Skeletal muscle satellite cell (primary cell): ENCODE measurements at regions not wholly inside any gene's neighbourhood (a gene's known extent, or its start where the extent isn't known, plus 50 kb on each side); places are given as distances from the start of the nearest gene placed in this dataset.
"Not testable (repeated sequence)": the region's sequence is repeated elsewhere in the genome, so short reads cannot be mapped to it uniquely, and the experiment has no call there.

Experiments
- H3K27me3 ChIP-seq: 2 replicates; pipeline ENCODE4 v1.7.0; 2013; ENCODE audit warnings: low read length; ENCODE audit not compliant: control insufficient read depth, insufficient read depth
- H3K36me3 ChIP-seq: 2 replicates; pipeline ENCODE4 v1.7.0; 2013; ENCODE audit warnings: mild to moderate bottlenecking, control low read depth, low read length; ENCODE audit not compliant: insufficient read depth
- H3K4me1 ChIP-seq: 2 replicates; pipeline ENCODE4 v1.7.0; 2013; ENCODE audit warnings: low read length; ENCODE audit not compliant: control insufficient read depth, insufficient read depth
- H3K4me2 ChIP-seq: 2 replicates; pipeline ENCODE4 v1.7.0; 2013; ENCODE audit warnings: mild to moderate bottlenecking, low read length
- H3K4me3 ChIP-seq: 2 replicates; pipeline ENCODE4 v1.7.0; 2013; ENCODE audit warnings: low read length
- H3K9ac ChIP-seq: 2 replicates; pipeline ENCODE4 v1.7.0; 2013; ENCODE audit warnings: mild to moderate bottlenecking, low read depth, low read length, moderate library complexity
- H3K9me3 ChIP-seq: replicated peaks from 2 replicates; pipeline ENCODE4 v1.7.0; 2013; ENCODE audit warnings: mild to moderate bottlenecking, control low read depth, low read length

DNA sequence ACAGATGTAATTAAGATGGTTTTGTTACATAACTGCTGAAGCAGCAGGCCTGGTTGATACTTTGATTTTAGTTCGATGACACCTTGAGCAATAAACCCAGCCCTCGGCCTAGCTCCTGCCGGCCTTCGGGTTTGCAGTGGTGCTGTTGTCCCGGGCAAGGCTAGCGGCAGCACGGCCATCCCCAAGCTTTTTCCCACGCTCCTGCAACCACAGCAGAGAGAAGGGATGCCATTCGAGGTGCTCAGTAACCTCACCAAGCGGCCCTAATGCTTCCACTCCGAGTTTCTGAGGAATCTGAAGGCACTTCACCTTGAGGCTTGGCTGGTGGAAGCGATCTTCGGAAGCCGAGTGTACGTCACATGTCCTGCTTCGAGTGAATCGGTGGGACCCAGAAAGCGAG is 182.1 kb downstream of the NAF1 start:
- Histone ChIP-seq H3K4me2 (no peak overlapping the region), H3K9me3 (no peaks in the 10 kb centered on the region), H3K4me3 (no peak overlapping the region), H3K27me3 (no peaks in the 10 kb centered on the region), H3K4me1 (no peaks in the 10 kb centered on the region), H3K36me3 (no peaks in the 10 kb centered on the region), H3K9ac (no peak overlapping the region)

DNA sequence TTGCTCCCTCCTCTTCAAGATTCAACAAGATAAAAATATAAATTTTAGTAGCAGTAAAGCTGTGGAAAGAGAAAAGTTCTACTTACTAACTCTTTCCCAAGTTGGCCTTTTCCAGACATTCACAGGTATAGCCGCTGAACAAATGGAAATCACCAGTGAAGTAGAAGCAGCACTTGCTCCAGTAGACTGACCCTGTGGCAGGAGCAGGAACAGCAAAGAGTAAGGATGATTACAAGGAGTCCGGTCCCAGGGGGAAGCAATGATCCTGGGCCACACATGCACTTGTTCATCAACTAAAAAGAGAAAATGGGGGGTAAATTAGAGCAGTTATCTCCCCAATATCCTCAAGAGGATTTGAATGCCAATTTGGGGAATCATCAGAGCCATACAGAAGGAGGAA is 184.9 kb downstream of the NAF1 start:
- no peak overlapping the region for H3K9ac ChIP-seq
- H3K4me3 ChIP-seq: no peak overlapping the region
- no peaks in the 10 kb centered on the region for H3K27me3 ChIP-seq
- no peaks in the 10 kb centered on the region for H3K36me3 ChIP-seq
- H3K4me2 ChIP-seq: no peak overlapping the region
- H3K9me3 ChIP-seq: no peaks in the 10 kb centered on the region
- H3K4me1 ChIP-seq: no peaks in the 10 kb centered on the region

DNA sequence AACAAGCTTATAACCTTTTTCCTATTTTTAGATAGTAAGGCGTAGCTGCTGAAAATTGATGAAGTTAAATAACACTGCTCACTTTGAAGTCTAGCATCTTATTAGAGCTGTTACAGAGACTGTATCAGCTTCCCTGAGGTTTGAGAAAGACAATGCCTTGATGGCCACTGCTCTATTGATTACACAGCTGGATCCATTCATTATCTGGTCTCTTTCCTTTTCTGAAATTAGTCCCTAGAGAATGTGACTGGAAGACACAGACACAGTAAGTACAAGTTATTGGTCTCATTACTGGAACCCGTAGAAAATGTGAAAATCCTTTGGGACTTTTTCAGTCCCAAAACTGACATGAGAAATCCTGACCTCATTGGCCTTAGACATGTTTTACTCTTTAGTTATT is 188.3 kb downstream of the NAF1 start:
- H3K27me3 ChIP-seq: no peaks in the 10 kb centered on the region
- H3K4me2 ChIP-seq: no peak overlapping the region
- no peaks in the 10 kb centered on the region for H3K36me3 ChIP-seq
- no peaks in the 10 kb centered on the region for H3K9me3 ChIP-seq
- H3K9ac ChIP-seq: no peak overlapping the region
- H3K4me3 ChIP-seq: no peak overlapping the region
- H3K4me1 ChIP-seq: no peaks in the 10 kb centered on the region

DNA sequence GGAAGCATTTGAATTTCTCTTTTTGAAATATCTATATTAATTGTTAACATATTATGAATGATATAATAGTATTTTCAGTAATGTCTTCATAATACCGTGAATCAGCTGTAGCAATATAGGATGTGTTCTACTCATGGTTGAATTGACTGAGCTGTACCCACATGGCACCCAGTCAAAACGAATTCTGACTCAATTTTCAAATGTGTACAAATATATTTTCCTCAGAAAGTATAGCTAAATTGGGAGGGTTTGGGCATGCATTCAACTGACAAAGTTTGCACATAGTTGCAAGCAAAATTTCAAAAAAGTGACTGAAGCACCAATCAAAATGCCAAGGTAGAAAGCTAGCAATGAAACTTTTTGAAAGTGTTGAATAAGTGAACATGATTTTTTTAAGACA is 188.9 kb downstream of the NAF1 start:
- Histone ChIP-seq H3K36me3 (no peaks in the 10 kb centered on the region), H3K4me2 (no peak overlapping the region), H3K9me3 (no peaks in the 10 kb centered on the region), H3K27me3 (no peaks in the 10 kb centered on the region), H3K4me3 (no peak overlapping the region), H3K9ac (no peak overlapping the region), H3K4me1 (no peaks in the 10 kb centered on the region)

DNA sequence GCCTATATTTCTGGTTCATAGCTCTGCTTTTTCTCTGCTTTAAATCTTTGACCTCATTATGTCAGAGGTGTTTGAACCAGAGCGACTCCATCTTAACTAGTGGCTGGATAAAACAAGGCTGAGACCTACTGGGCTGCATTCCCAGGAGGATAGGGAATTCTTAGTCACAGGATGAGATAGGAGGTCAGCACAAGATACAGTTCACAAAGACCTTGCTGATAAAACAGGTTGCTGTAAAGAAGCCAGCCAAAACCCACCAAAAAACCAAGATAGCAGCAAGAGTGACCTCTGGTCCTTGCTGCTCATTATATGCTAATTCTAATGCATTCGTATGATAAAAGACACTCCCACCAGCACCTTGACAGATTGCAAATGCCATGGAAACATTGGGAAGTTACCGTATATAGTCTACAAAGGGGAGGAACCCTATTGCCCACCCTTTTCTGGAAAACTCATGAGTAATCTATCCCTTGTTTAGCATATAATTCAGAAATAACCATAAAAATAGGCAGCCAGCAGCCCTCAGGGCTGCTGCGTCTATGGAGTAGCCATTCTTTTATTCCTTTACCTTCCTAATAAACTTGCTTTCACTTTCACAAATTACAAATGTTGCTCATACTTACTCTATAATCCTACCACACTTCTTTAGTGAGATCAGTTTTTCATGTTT is 193.9 kb downstream of the NAF1 start:
- no peak overlapping the region for H3K4me3 ChIP-seq
- H3K4me1 ChIP-seq: no peaks in the 10 kb centered on the region

DNA sequence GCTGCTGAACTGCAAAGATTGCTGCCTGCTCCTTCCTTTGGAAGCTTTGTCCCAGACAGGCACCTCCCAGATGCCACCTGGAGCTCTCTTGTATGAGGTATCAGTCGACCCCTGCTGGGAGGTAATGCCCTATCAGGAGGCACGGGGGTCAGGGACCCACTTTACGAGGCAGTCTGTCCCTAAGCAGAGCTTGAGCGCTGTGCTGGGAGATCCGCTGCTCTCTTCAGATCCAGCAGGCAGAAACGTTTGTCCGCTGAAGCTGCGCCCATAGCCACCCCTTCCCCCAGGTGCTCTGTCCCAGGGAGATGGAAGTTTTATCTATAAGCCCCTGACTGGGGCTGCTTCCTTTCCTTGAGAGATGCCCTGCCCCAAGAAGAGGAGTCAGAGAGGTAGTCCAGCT is 197.5 kb downstream of the NAF1 start:
- no peaks in the 10 kb centered on the region for H3K36me3 ChIP-seq
- no peaks in the 10 kb centered on the region for H3K9me3 ChIP-seq
- H3K9ac ChIP-seq: no peak overlapping the region
- H3K4me1 ChIP-seq: no peaks in the 10 kb centered on the region
- H3K4me3 ChIP-seq: no peak overlapping the region
- no peaks in the 10 kb centered on the region for H3K27me3 ChIP-seq
- no peak overlapping the region for H3K4me2 ChIP-seq

More for the DNA sequence above, 193.9 kb downstream of the NAF1 start:
- Histone ChIP-seq H3K36me3 (no peaks in the 10 kb centered on the region), H3K27me3 (no peaks in the 10 kb centered on the region), H3K4me2 (no peak overlapping the region), H3K9me3 (no peaks in the 10 kb centered on the region), H3K9ac (no peak overlapping the region)

DNA sequence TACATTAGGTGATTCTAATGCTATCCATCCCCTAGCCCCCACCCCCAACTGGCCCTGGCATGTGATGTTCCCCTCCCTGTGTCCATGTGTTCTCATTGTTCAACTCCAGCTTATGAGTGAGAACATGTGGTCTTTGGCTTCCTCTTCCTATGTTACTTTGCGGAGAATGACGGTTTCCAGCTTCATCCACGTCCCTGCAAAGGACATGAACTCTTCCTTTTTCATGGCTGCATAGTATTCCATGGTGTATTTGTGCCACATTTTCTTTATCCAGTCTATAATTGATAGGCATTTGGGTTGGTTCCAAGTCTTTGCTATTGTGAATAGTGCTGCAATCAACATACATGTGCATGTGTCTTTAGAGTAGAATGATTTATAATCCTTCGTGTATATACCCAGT is 200.7 kb downstream of the NAF1 start:
- not testable (repeated sequence) for H3K9me3 ChIP-seq, H3K27me3 ChIP-seq, H3K36me3 ChIP-seq, H3K4me1 ChIP-seq, H3K4me2 ChIP-seq, H3K9ac ChIP-seq, H3K4me3 ChIP-seq

DNA sequence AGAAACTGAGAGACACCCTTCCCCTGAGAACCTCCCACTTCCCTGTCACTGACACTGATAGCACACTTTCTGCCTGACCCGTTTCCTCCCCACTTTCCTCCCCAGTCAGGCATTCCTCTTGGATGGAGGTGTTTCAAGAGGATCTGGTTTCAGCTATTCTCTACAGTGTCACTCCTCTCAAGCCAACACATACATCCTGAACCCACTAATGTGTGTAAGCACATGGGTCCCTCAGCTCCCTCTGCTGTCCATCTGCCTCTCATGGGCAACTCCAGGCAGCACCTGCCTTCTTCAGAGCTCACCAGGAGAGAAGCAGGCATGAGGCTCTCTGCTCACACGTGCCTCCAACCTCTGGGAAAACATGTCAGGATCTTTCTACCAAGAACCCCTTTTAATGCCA is 207.6 kb downstream of the NAF1 start:
- Histone ChIP-seq H3K36me3 (no peaks in the 10 kb centered on the region), H3K4me1 (no peaks in the 10 kb centered on the region), H3K27me3 (no peaks in the 10 kb centered on the region), H3K4me3 (no peak overlapping the region), H3K9ac (no peak overlapping the region), H3K4me2 (no peak overlapping the region), H3K9me3 (peaks cover 2% of the 10 kb centered on the region)

DNA sequence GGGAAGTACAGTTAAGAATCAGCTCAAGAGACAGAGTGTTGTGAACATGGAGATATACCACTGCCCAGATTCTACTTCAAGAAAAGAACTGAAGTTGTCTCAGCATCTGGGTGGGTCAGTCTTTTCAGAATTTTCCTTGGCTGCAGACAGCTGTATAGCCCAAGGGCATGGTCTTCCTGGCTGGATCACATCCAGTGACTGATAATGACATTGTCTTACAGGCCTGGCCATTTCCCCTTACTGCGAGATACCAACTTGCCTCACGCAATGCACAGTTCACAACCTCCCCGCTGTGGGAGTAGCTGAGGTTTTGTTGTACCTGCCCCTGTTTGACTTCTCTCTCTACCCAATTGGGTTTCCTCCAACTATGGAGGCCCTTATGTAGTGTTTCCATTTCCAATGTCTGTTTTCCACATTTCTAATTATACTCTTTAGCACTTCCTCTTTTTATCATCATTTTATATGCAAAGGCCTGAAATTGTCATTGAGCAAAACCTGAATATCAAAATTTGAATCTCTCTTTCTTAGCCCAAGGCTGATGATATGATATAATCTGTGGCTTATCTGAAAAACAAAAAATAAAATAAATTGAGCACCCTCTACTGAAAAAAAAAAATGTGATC is 209.1 kb downstream of the NAF1 start:
- H3K4me1 ChIP-seq: no peaks in the 10 kb centered on the region
- H3K36me3 ChIP-seq: no peaks in the 10 kb centered on the region
- H3K4me3 ChIP-seq: no peak overlapping the region
- H3K9ac ChIP-seq: no peak overlapping the region
- H3K27me3 ChIP-seq: no peaks in the 10 kb centered on the region
- no peak overlapping the region for H3K4me2 ChIP-seq
- peaks cover 2% of the 10 kb centered on the region for H3K9me3 ChIP-seq

DNA sequence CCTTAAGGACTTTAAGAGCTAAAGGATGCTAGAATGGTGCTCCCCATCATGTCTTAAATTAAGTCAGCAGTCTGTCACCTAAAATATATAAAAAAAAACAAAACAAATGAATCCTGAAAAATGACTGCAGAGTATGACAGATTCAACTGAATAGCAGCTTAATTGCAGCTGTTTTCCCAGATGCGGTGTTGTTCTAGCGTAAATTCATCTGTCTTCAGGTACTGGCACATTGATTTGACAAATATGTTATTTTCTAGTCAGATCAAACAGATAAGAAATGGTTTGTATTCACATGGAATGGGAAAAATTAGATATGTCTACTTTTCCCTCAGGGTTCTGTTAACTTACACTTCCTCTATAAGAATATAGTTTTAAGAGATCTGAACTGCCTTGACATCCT is 211.7 kb downstream of the NAF1 start:
- peaks cover 2% of the 10 kb centered on the region for H3K9me3 ChIP-seq
- H3K27me3 ChIP-seq: no peaks in the 10 kb centered on the region
- H3K36me3 ChIP-seq: no peaks in the 10 kb centered on the region
- H3K9ac ChIP-seq: no peak overlapping the region
- no peaks in the 10 kb centered on the region for H3K4me1 ChIP-seq
- H3K4me2 ChIP-seq: no peak overlapping the region
- H3K4me3 ChIP-seq: no peak overlapping the region

DNA sequence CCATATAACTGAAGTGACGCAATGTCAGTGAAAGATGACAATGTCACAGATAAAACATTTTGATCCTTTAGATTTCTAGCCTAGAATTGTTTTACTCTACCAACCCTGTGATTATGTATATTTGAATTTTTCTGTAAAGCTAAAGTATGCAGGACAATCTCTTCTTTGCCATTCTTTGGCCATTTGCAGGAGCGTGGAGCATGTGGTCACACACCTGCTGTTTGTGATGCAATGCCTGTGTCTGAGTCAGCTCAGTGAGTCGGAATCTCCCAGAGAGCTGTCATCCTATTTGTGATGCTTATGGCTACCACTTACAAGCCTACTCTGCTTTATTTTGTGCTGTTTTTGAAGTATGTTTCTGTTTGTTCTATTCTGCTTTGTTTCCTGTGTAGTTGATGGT is 214.5 kb downstream of the NAF1 start:
- Histone ChIP-seq H3K36me3 (no peaks in the 10 kb centered on the region), H3K9ac (no peak overlapping the region), H3K4me3 (no peak overlapping the region), H3K4me2 (no peak overlapping the region), H3K27me3 (no peaks in the 10 kb centered on the region), H3K4me1 (no peaks in the 10 kb centered on the region), H3K9me3 (no peaks in the 10 kb centered on the region)

DNA sequence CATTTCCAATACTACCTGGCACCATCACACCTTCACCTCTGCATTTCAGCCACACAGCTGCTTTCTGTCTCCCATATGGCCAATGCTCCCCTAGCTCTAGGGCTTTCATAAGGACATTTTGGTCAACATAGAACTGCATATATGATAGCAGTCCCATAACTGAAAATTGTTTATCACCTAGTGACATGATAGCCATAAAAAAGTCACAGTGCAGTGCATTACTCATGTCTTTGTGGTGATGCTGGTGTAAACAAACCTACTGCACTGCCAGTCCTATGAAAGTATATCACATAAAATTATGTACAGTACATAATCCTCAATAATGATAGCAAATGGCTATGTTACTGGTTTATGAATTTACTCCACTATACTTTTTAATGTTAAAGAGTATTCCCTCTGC is 221.0 kb downstream of the NAF1 start:
- no peak overlapping the region for H3K9ac ChIP-seq
- no peaks in the 10 kb centered on the region for H3K9me3 ChIP-seq
- H3K36me3 ChIP-seq: no peaks in the 10 kb centered on the region
- no peak overlapping the region for H3K4me2 ChIP-seq
- H3K4me1 ChIP-seq: no peaks in the 10 kb centered on the region
- no peaks in the 10 kb centered on the region for H3K27me3 ChIP-seq
- H3K4me3 ChIP-seq: no peak overlapping the region
